ENCODE measurements at regions not wholly inside any gene's neighbourhood (a gene's known extent, or its start where the extent isn't known, plus 50 kb on each side); places are given as distances from the start of the nearest gene placed in this dataset.

DNA sequence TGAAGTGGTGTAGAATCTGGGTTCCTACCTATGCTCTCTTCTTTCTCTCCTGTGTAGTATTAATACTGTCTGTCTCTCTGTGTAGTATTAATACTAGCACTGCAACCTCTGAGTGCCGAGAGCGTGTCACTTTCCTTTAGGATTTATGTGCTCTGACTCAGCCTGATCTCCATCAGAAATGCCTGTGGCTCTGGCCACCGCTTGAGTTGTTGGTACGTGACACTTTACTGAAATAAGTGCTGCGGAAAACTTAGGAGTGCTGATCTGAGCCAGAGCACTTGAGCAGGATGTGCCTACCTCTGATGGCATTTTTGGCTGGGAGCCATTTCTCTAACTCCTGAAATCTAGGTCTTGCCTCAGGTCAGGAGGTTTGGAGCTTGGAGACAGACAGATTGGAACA, 807.4 kb downstream of the SQOR start:
- Histone ChIP-seq H3K4me2 (ENCODE audit: low read depth, low read length) (no peak overlapping the region), H3K36me3 (replicated peaks; ENCODE audit: insufficient read depth, low read length) (no peaks in the 10 kb centered on the region), H3K27ac (ENCODE audit: low read length) (no peak overlapping the region), H4K20me1 (ENCODE audit: insufficient read depth, low read length) (no peaks in the 10 kb centered on the region), H3K4me3 (ENCODE audit: low read length) (no peak overlapping the region), H3F3A (ENCODE audit: insufficient read depth, low read length) (no peaks in the 10 kb centered on the region), H3K9me2 (replicated peaks; ENCODE audit: insufficient read depth, low read length) (no peaks in the 10 kb centered on the region), H2AFZ (ENCODE audit: low read length) (no peak overlapping the region), H3K9me3 (replicated peaks; ENCODE audit: insufficient read depth, low read length) (no peaks in the 10 kb centered on the region), H3K27me3 (replicated peaks; ENCODE audit: insufficient read depth, low read length) (no peaks in the 10 kb centered on the region), H3K4me1 (ENCODE audit: low read length) (no peaks in the 10 kb centered on the region), H3K9ac (ENCODE audit: low read length) (no peak overlapping the region), H3K79me2 (ENCODE audit: low read length) (no peaks in the 10 kb centered on the region)
- no peak for TF ChIP-seq EZH2 (optimal IDR thresholded peaks at IDR 0.05; ENCODE audit: low read depth, low read length)
- TF ChIP-seq, protein P1, sequence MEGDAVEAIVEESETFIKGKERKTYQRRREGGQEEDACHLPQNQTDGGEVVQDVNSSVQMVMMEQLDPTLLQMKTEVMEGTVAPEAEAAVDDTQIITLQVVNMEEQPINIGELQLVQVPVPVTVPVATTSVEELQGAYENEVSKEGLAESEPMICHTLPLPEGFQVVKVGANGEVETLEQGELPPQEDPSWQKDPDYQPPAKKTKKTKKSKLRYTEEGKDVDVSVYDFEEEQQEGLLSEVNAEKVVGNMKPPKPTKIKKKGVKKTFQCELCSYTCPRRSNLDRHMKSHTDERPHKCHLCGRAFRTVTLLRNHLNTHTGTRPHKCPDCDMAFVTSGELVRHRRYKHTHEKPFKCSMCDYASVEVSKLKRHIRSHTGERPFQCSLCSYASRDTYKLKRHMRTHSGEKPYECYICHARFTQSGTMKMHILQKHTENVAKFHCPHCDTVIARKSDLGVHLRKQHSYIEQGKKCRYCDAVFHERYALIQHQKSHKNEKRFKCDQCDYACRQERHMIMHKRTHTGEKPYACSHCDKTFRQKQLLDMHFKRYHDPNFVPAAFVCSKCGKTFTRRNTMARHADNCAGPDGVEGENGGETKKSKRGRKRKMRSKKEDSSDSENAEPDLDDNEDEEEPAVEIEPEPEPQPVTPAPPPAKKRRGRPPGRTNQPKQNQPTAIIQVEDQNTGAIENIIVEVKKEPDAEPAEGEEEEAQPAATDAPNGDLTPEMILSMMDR (IDR thresholded peaks at IDR 0.05; ENCODE audit: low read length), result no peak
- TF ChIP-seq EZH2phosphoT487 (IDR thresholded peaks at IDR 0.05; ENCODE audit: low read length), result no peak
- no peak for DNase-seq

DNA sequence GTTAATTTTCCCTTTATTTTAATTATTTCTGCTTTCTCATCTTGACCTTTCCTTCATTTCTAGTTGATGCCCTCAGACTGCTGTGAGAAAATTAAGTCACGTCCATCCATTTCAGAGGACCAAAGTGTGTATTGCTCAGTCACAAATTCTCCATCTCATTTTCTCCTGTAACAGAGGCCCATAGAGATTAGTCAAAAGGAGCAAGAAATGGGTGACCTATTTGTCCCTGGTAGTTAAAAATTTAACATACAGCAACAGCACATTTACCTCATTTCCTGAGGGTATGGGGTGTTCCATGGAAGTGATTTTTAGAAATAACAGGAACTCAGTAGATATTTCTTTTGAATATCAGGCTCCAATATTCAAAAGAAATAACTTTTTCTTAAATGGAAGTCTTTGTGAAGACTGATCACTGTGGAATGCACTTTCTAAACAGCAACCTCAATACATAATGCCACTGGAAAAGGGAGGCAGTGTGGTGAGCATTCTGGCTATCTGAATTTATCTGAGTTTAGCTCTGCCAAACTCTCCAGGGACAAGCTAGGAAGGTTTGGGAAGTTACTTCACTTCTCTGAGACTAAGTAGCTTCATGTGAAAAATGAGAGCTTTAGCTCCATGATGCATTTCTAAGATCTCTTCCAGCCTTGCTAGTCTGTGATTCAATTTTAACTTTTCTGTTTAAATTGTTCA, 808.2 kb downstream of the SQOR start:
- Histone ChIP-seq H3K9me3 (replicated peaks; ENCODE audit: insufficient read depth, low read length) (no peaks in the 10 kb centered on the region), H3K4me3 (ENCODE audit: low read length) (no peak overlapping the region), H3F3A (ENCODE audit: insufficient read depth, low read length) (no peaks in the 10 kb centered on the region), H3K79me2 (ENCODE audit: low read length) (no peaks in the 10 kb centered on the region), H3K36me3 (replicated peaks; ENCODE audit: insufficient read depth, low read length) (no peaks in the 10 kb centered on the region), H3K4me1 (ENCODE audit: low read length) (no peaks in the 10 kb centered on the region), H4K20me1 (ENCODE audit: insufficient read depth, low read length) (no peaks in the 10 kb centered on the region), H3K9ac (ENCODE audit: low read length) (no peak overlapping the region), H3K27me3 (replicated peaks; ENCODE audit: insufficient read depth, low read length) (no peaks in the 10 kb centered on the region), H2AFZ (ENCODE audit: low read length) (no peak overlapping the region), H3K9me2 (replicated peaks; ENCODE audit: insufficient read depth, low read length) (no peaks in the 10 kb centered on the region), H3K27ac (ENCODE audit: low read length) (no peak overlapping the region), H3K4me2 (ENCODE audit: low read depth, low read length) (no peak overlapping the region)
- no peak for DNase-seq
- TF ChIP-seq EZH2 (optimal IDR thresholded peaks at IDR 0.05; ENCODE audit: low read depth, low read length), result no peak
- TF ChIP-seq, protein P1 (IDR thresholded peaks at IDR 0.05; ENCODE audit: low read length), result no peak
- no peak for TF ChIP-seq EZH2phosphoT487 (IDR thresholded peaks at IDR 0.05; ENCODE audit: low read length)

DNA sequence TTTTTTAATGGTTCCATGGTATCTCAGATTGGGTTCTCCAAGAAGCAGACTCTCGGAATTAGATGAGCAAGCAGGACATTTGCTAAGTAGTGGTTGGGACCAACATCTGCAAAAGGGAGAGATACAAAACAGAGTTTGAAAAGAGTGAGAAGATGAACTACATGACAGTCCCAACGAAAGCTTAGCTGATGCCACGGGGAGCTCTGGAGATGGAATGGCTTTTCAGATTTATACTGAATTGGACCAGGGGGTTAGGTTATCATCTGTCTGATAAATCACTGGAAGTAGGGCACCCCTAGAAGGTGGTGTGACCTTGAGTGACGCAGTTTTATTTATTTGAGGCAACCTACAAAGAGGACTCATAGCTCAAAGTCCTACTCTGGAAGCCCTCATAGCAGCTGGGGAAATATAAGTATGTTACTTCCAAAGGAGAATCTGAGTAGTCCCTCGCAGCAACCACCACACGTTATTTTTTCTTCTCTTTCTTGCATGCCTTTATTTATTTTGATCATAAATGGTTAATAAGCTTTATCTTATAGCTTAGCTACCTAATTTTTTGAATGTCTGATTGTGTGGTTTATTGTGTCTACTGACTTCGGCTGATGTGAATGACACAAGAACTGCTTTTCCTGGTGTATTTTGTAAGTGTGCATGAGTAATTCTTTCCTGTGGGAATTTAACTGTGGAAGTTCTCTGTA, 815.4 kb downstream of the SQOR start:
- TF ChIP-seq EZH2phosphoT487 (IDR thresholded peaks at IDR 0.05; ENCODE audit: low read length), result no peak
- no peak for TF ChIP-seq EZH2 (optimal IDR thresholded peaks at IDR 0.05; ENCODE audit: low read depth, low read length)
- TF ChIP-seq, protein P1 (IDR thresholded peaks at IDR 0.05; ENCODE audit: low read length), result no peak
- H3K9me2 ChIP-seq (replicated peaks; ENCODE audit: insufficient read depth, low read length), result no peaks in the 10 kb centered on the region
- H3K27me3 ChIP-seq (replicated peaks; ENCODE audit: insufficient read depth, low read length), result no peaks in the 10 kb centered on the region
- H2AFZ ChIP-seq (ENCODE audit: low read length), result no peak overlapping the region
- no peaks in the 10 kb centered on the region for H3K79me2 ChIP-seq (ENCODE audit: low read length)
- no peak overlapping the region for H3K4me2 ChIP-seq (ENCODE audit: low read depth, low read length)
- H4K20me1 ChIP-seq (ENCODE audit: insufficient read depth, low read length), result no peaks in the 10 kb centered on the region
- H3K4me3 ChIP-seq (ENCODE audit: low read length), result no peak overlapping the region
- H3F3A ChIP-seq (ENCODE audit: insufficient read depth, low read length), result no peaks in the 10 kb centered on the region
- no peak for DNase-seq
- no peaks in the 10 kb centered on the region for H3K9me3 ChIP-seq (replicated peaks; ENCODE audit: insufficient read depth, low read length)
- no peaks in the 10 kb centered on the region for H3K36me3 ChIP-seq (replicated peaks; ENCODE audit: insufficient read depth, low read length)
- no peak overlapping the region for H3K27ac ChIP-seq (ENCODE audit: low read length)
- no peak overlapping the region for H3K9ac ChIP-seq (ENCODE audit: low read length)
- H3K4me1 ChIP-seq (ENCODE audit: low read length), result no peaks in the 10 kb centered on the region

All from MM.1S (cell line).